AG09319 (cell line): ENCODE measurements at regions not wholly inside any gene's neighbourhood (a gene's known extent, or its start where the extent isn't known, plus 50 kb on each side); places are given as distances from the start of the nearest gene placed in this dataset.

Experiments
- DNase-seq: peaks from one replicate; pipeline ENCODE4 v3.0.0-alpha.2; 2010; ENCODE audit warnings: low read depth; ENCODE audit errors: extremely low read depth
- TF ChIP-seq, protein P1 (sequence below): IDR thresholded peaks from 2 replicates; pipeline ENCODE4 v1.5.1; 2011; ENCODE audit warnings: low read depth, mild to moderate bottlenecking, inconsistent platforms, low read length, moderate library complexity

DNA sequence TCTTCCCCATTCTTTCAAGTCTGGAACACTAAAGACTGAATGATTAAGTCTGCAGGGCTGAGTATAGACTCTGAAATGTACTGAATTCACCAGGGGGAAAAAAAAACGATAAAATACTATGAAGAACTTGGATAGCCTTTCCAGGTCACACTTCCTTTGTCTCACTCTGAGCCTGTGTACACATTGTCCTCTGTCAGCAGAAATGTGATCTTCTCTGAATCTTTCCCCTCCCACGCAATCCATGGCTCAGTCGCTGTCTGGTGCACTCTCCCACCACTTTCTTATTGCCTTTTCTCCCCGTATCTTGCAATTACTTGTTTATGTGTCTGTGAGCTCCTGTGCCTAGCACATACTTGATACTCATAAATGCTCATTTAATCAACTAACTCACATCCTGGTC, 212.6 kb upstream of the RSPO3 start:
- TF ChIP-seq, protein P1, sequence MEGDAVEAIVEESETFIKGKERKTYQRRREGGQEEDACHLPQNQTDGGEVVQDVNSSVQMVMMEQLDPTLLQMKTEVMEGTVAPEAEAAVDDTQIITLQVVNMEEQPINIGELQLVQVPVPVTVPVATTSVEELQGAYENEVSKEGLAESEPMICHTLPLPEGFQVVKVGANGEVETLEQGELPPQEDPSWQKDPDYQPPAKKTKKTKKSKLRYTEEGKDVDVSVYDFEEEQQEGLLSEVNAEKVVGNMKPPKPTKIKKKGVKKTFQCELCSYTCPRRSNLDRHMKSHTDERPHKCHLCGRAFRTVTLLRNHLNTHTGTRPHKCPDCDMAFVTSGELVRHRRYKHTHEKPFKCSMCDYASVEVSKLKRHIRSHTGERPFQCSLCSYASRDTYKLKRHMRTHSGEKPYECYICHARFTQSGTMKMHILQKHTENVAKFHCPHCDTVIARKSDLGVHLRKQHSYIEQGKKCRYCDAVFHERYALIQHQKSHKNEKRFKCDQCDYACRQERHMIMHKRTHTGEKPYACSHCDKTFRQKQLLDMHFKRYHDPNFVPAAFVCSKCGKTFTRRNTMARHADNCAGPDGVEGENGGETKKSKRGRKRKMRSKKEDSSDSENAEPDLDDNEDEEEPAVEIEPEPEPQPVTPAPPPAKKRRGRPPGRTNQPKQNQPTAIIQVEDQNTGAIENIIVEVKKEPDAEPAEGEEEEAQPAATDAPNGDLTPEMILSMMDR: no peak
- DNase-seq: no peak

DNA sequence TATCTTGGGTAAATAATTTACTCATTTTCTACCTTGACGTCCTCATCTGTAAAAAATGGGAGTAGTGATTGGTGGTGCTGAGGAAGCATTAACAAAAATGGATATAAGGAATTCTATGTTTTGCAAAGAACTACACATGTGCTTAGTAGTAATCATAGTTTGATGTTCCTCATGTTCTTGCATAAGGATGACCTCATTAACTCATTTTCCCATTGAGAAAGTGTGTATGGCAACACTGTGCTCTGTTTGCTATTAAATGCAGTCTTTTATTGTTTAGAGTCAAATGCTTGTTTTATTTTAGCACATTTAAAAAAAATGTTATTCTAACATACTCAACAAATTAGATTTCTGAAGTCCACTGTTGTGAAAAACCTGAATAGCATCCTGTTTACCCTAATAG, 211.2 kb upstream of the RSPO3 start:
- TF ChIP-seq, protein P1: no peak
- DNase-seq: no peak

DNA sequence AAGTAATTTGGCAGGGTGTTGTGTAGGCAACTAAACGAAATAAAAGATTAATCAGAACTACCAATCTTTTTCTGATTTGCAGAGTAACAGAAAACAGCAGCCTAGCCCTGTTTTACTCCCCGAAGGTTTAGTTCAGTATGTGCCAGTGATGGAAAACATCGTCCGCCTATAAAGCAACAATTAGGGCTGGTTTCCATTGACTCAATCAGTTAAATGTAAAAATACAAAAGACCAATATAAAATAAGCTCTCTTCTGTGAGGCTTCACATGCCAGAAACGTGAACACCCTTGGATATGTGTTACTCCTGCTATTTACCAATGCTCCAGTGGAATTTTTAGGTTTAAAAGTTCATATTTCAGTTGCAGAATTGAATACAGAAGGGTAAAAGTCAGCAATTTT, 210.5 kb upstream of the RSPO3 start:
- TF ChIP-seq, protein P1: no peak
- no peak for DNase-seq

DNA sequence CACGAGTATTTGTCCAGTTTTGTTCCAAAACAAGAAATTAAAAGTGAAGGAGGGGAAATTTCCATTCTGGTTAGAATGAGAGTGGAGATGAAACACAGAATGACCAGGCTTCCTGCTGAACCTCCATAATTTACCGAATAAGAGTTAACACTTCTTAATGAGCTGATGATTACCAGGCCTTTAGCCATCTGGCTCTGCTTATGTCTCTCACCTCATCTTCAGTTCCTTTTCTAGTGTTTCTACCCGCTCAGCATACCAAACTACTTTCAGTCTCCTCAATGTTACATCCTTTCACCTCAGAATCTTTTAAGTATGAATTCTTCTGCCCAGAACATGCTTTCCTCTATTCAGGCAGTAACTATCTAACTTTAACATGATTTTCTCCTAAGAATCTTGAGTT, 209.0 kb upstream of the RSPO3 start:
- TF ChIP-seq, protein P1: no peak
- no peak for DNase-seq

DNA sequence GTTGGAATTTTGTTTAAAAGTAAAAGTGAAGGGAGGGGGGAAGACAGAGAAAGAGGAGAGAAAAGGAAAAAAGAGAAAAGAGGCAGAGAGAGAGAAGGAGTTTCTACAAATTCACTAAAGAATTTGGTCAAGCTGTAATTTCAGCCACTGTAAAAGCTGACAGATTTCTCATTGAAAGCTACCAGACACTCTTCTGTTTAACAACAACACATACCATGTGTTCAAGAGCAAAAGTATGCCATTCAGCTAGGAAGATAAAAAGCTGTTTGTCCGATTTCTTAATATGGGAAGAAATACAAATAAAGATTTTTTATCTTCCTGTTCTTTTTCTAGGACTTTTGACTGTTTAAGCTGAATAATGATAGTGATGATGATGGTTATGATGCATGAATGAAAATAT, 204.8 kb upstream of the RSPO3 start:
- no peak for DNase-seq
- TF ChIP-seq, protein P1: no peak

DNA sequence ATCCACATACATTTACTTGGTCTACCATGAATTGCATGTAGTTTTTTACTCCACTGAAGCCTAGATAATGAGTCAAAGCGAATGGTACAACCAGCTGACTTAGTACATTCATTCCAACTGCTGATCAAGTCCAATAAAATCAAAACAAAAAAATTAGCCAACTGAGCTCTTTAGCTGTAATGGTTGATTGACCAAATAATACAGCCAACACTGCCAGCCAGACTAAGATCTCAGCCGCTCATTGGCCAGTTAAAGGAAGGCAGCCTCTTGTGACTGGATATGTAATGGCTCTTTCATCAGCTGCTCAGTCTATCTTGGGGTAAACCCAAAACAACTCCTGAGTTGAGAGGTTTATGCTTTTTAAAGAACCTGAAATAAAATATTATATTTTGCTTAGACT, 204.3 kb upstream of the RSPO3 start:
- DNase-seq: no peak
- TF ChIP-seq, protein P1: no peak

DNA sequence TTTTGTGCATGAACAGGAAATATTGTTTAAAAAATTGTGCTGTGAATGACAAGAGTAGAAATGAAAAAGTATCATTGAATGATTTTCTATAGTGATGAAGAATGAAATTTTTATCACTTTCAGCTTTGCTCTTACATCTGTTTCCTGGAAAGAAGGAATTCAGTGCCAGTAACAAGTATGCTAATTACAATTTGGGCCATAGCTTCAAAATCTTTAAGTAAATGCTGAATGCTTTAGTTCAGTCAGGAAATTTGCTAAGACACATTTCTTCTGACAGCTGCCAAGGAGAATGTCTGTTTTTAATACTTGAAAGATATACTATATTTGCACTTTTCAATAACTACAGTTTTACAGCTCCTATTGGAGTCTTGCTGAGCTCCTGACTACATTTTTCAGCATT, 203.7 kb upstream of the RSPO3 start:
- no peak for DNase-seq
- TF ChIP-seq, protein P1: no peak
